Mesendoderm (in vitro differentiated cells): ENCODE measurements at regions not wholly inside any gene's neighbourhood (a gene's known extent, or its start where the extent isn't known, plus 50 kb on each side); places are given as distances from the start of the nearest gene placed in this dataset.
A peak's percentile ranks its signal among the peaks of the same experiment; 100 is the strongest.

ENCODE experiments used
- DNase-seq: peaks from one replicate; pipeline ENCODE4 v3.0.0; 2013
- H2AK5ac ChIP-seq: 2 replicates; pipeline ENCODE4 v1.6.1; 2013; ENCODE audit warnings: low read length, inconsistent platforms
- H2BK120ac ChIP-seq: 2 replicates; pipeline ENCODE4 v1.6.1; 2013; ENCODE audit warnings: low read depth, mild to moderate bottlenecking, low read length, moderate library complexity, mixed read lengths
- H2BK15ac ChIP-seq: replicated peaks from 2 replicates; pipeline ENCODE4 v1.6.1; 2013; ENCODE audit warnings: low read depth, mild to moderate bottlenecking, moderate library complexity
- H2BK5ac ChIP-seq: 2 replicates; pipeline ENCODE4 v1.6.1; 2013; ENCODE audit warnings: low read length, inconsistent platforms
- H3K18ac ChIP-seq: 2 replicates; pipeline ENCODE4 v1.6.1; 2013; ENCODE audit warnings: mild to moderate bottlenecking, low read length, mixed read lengths
- H3K23ac ChIP-seq: one replicate; pipeline ENCODE4 v1.6.1; 2013; ENCODE audit warnings: low read length
- H3K27ac ChIP-seq: 2 replicates; pipeline ENCODE4 v1.5.1; 2013; ENCODE audit warnings: low read depth, mild to moderate bottlenecking, inconsistent platforms, low read length, moderate library complexity
- H3K27me3 ChIP-seq: 2 replicates; pipeline ENCODE4 v1.6.1; 2013; ENCODE audit warnings: low read length, control low read depth, mild to moderate bottlenecking, inconsistent platforms; ENCODE audit not compliant: insufficient read depth, poor library complexity
- H3K36me3 ChIP-seq: 2 replicates; pipeline ENCODE4 v1.6.1; 2013; ENCODE audit warnings: low read length, inconsistent platforms; ENCODE audit not compliant: control insufficient read depth, insufficient read depth
- H3K4ac ChIP-seq: one replicate; pipeline ENCODE4 v1.6.1; 2013; ENCODE audit warnings: low read depth, mild to moderate bottlenecking, low read length, moderate library complexity
- H3K4me1 ChIP-seq: 2 replicates; pipeline ENCODE4 v1.6.1; 2013; ENCODE audit warnings: low read depth, low read length, inconsistent platforms; ENCODE audit not compliant: control insufficient read depth
- H3K4me2 ChIP-seq: 2 replicates; pipeline ENCODE4 v1.6.1; 2013; ENCODE audit warnings: low read length
- H3K4me3 ChIP-seq: 2 replicates; pipeline ENCODE4 v1.5.1; 2013; ENCODE audit warnings: mild to moderate bottlenecking, low read length
- H3K56ac ChIP-seq: one replicate; pipeline ENCODE4 v1.6.1; 2013; ENCODE audit warnings: low read length
- H3K79me1 ChIP-seq: 2 replicates; pipeline ENCODE4 v1.6.1; 2013; ENCODE audit warnings: low read length, inconsistent platforms
- H3K79me2 ChIP-seq: 2 replicates; pipeline ENCODE4 v1.6.1; 2013; ENCODE audit warnings: mild to moderate bottlenecking, low read length; ENCODE audit not compliant: control insufficient read depth, insufficient read depth
- H3K9ac ChIP-seq: 2 replicates; pipeline ENCODE4 v1.6.1; 2013; ENCODE audit warnings: low read length, inconsistent platforms
- H4K5ac ChIP-seq: one replicate; pipeline ENCODE4 v1.6.1; 2013; ENCODE audit warnings: low read length
- H4K8ac ChIP-seq: one replicate; pipeline ENCODE4 v1.6.1; 2013; ENCODE audit warnings: low read depth, mild to moderate bottlenecking, control low read depth, low read length, moderate library complexity
- WGBS: extraction: QIAGEN DNeasy Blood & Tissue Kit; methylation state at CpG from one replicate; pipeline ENCODE4 v1.1.7; 2013; ENCODE audit warnings: low lambda C conversion rate, missing lambda C conversion rate; ENCODE audit not compliant: insufficient coverage; ENCODE audit errors: extremely low coverage; 5-methylcytosine and 5-hydroxymethylcytosine counted together

DNA sequence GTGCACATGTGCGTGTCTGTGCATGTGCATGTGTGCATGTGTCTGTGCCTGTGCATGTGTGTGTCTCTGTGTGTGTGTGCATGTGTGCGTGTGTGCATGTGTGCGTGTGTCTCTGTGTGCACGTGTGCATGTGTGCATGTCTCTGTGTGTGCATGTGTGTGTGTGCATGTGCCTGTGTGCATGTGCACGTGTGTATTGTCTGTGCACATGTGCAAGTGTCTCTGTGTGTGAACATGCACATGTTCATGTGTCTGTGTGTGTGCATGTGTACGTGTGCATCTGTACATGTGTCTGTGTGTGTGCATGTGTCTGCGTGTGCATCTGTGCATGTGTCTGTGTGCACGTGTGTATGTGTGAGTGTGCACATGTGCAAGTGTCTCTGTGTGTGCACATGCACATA lies 277.3 kb downstream of the GALR1 start:
- WGBS, result no CpG with 5 or more reads among the region's 8 CpGs

GRCh38 chr18:77528872-77529271 lies 279.2 kb downstream of the GALR1 start:
- Histone ChIP-seq H4K5ac (no peak overlapping the region), H3K56ac (no peak overlapping the region), H3K4me3 (no peak overlapping the region), H3K79me2 (no peaks in the 10 kb centered on the region), H2BK120ac (no peak overlapping the region), H3K18ac (no peak overlapping the region), H3K4me1 (no peaks in the 10 kb centered on the region), H2BK5ac (no peak overlapping the region), H3K79me1 (no peaks in the 10 kb centered on the region), H4K8ac (no peak overlapping the region), H3K27ac (no peak overlapping the region), H3K27me3 (no peaks in the 10 kb centered on the region), H3K4ac (no peak overlapping the region), H3K4me2 (no peak overlapping the region), H3K36me3 (no peaks in the 10 kb centered on the region), H3K23ac (no peak overlapping the region), H3K9ac (no peak overlapping the region), H2BK15ac (no peak overlapping the region), H2AK5ac (no peak overlapping the region)
- WGBS, result no CpG with 5 or more reads among the region's 3 CpGs
- no peak for DNase-seq

More for the DNA sequence above, 277.3 kb downstream of the GALR1 start:
- Histone ChIP-seq H3K18ac (no peak overlapping the region), H2BK5ac (no peak overlapping the region), H3K36me3 (no peaks in the 10 kb centered on the region), H2AK5ac (no peak overlapping the region), H3K79me2 (no peaks in the 10 kb centered on the region), H3K79me1 (no peaks in the 10 kb centered on the region), H3K4me2 (no peak overlapping the region), H3K4ac (no peak overlapping the region), H3K4me1 (no peaks in the 10 kb centered on the region), H2BK120ac (no peak overlapping the region), H4K8ac (no peak overlapping the region), H3K23ac (no peak overlapping the region), H2BK15ac (no peak overlapping the region), H3K9ac (no peak overlapping the region), H3K27me3 (no peaks in the 10 kb centered on the region), H4K5ac (no peak overlapping the region), H3K56ac (no peak overlapping the region), H3K4me3 (no peak overlapping the region), H3K27ac (no peak overlapping the region)
- no peak for DNase-seq

DNA sequence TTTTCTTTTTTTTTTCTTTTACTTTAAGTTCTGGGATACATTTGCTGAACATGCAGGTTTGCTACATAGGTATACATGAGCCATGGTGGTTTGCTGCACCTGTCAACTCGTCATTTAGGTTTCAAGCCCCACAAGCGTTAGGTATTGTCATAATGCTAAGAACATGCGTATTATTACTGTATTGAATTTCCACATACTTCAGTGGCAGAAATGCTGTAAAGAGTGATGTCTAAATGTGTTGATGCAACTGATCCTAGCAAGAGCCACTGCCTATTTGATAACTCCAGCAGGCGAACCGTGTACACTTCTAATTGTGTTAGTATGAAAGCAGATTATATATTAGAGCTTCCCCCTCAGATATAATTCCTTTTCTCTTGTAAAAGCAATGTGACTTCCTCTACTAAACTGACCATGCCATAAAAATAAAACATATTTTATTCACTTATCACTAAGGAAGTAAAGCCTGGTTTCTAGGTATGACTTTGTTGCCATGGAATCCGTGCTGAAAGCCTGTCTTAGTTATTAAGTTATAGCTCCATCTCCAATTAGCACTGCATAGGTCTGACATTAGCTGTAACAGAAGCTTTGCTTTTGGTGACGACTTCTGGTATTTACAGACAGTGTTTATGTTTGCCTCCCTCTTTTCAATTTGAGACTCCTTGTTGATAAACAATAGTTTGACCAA lies 280.0 kb downstream of the GALR1 start:
- Histone ChIP-seq H3K4ac (no peak overlapping the region), H3K27ac (no peak overlapping the region), H2BK5ac (no peak overlapping the region), H3K79me1 (no peaks in the 10 kb centered on the region), H3K18ac (no peak overlapping the region), H3K9ac (no peak overlapping the region), H3K4me1 (no peaks in the 10 kb centered on the region), H3K56ac (no peak overlapping the region), H3K27me3 (no peaks in the 10 kb centered on the region), H3K4me3 (no peak overlapping the region), H3K4me2 (no peak overlapping the region), H3K36me3 (no peaks in the 10 kb centered on the region), H4K8ac (no peak overlapping the region), H2BK120ac (no peak overlapping the region), H2AK5ac (no peak overlapping the region), H4K5ac (no peak overlapping the region), H3K23ac (no peak overlapping the region), H2BK15ac (no peak overlapping the region), H3K79me2 (no peaks in the 10 kb centered on the region)
- no CpG with 5 or more reads among the region's 7 CpGs for WGBS
- DNase-seq, result no peak

GRCh38 chr18:77530732-77531131 lies 281.1 kb downstream of the GALR1 start:
- Histone ChIP-seq H2AK5ac (no peak overlapping the region), H3K4me3 (no peak overlapping the region), H3K27ac (no peak overlapping the region), H4K8ac (no peak overlapping the region), H3K56ac (no peak overlapping the region), H2BK5ac (no peak overlapping the region), H3K18ac (no peak overlapping the region), H3K27me3 (no peaks in the 10 kb centered on the region), H3K79me2 (no peaks in the 10 kb centered on the region), H3K23ac (no peak overlapping the region), H3K4ac (no peak overlapping the region), H2BK15ac (no peak overlapping the region), H3K36me3 (no peaks in the 10 kb centered on the region), H2BK120ac (no peak overlapping the region), H4K5ac (no peak overlapping the region), H3K79me1 (no peaks in the 10 kb centered on the region), H3K9ac (no peak overlapping the region), H3K4me1 (no peaks in the 10 kb centered on the region), H3K4me2 (no peak overlapping the region)
- peak; percentile 48 for DNase-seq
- WGBS, result no CpG with 5 or more reads among the region's 9 CpGs

DNA sequence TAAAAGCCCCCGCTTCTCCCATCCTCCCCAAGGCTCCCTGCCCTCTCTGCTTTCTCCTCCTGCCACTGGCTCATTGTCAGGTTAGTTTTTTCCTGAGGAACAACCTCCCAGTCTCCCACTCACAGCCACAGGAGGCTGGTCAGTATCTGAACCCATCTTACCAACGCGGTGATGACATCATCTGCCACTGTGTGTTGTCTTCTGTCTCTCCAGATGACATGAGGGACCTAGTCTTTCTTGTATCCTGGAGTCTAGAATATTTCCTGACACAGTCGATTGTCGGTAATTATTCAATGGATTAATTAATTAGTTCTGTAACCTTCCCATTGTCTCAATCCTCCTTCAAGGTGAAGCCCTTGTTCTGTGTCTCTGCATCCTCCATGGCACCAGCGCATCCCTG lies 290.2 kb downstream of the GALR1 start:
- no peak overlapping the region for H3K9ac ChIP-seq
- no peak overlapping the region for H4K5ac ChIP-seq
- H3K4me1 ChIP-seq, result no peaks in the 10 kb centered on the region
- no peak overlapping the region for H2BK120ac ChIP-seq
- no peak overlapping the region for H3K23ac ChIP-seq
- H3K79me2 ChIP-seq, result no peaks in the 10 kb centered on the region
- H4K8ac ChIP-seq, result no peak overlapping the region
- H3K79me1 ChIP-seq, result no peaks in the 10 kb centered on the region
- H2BK15ac ChIP-seq, result no peak overlapping the region
- WGBS, result no CpG with 5 or more reads among the region's 6 CpGs
- no peak overlapping the region for H3K4ac ChIP-seq
- no peak overlapping the region for H3K18ac ChIP-seq
- no peak overlapping the region for H3K4me2 ChIP-seq
- no peak overlapping the region for H3K27ac ChIP-seq
- H3K56ac ChIP-seq, result no peak overlapping the region
- DNase-seq, result no peak
- no peak overlapping the region for H3K4me3 ChIP-seq
- H3K27me3 ChIP-seq, result no peaks in the 10 kb centered on the region
- no peak overlapping the region for H2AK5ac ChIP-seq
- no peak overlapping the region for H2BK5ac ChIP-seq
- no peaks in the 10 kb centered on the region for H3K36me3 ChIP-seq

GRCh38 chr18:77544792-77545191 lies 295.1 kb downstream of the GALR1 start:
- no peaks in the 10 kb centered on the region for H3K36me3 ChIP-seq
- no peak overlapping the region for H3K4me2 ChIP-seq
- no peaks in the 10 kb centered on the region for H3K79me1 ChIP-seq
- H3K18ac ChIP-seq, result no peak overlapping the region
- no peak overlapping the region for H3K56ac ChIP-seq
- DNase-seq, result no peak
- H3K27ac ChIP-seq, result no peak overlapping the region
- H2BK5ac ChIP-seq, result no peak overlapping the region
- no peak overlapping the region for H4K5ac ChIP-seq
- WGBS, result no CpG with 5 or more reads among the region's 6 CpGs
- H2BK120ac ChIP-seq, result no peak overlapping the region
- H3K79me2 ChIP-seq, result no peaks in the 10 kb centered on the region
- no peak overlapping the region for H3K4me3 ChIP-seq
- H2BK15ac ChIP-seq, result no peak overlapping the region
- H3K27me3 ChIP-seq, result no peaks in the 10 kb centered on the region
- no peak overlapping the region for H3K23ac ChIP-seq
- no peak overlapping the region for H2AK5ac ChIP-seq
- no peaks in the 10 kb centered on the region for H3K4me1 ChIP-seq
- H4K8ac ChIP-seq, result no peak overlapping the region
- H3K4ac ChIP-seq, result no peak overlapping the region
- no peak overlapping the region for H3K9ac ChIP-seq
